GM12878 (cell line): ENCODE measurements at regions not wholly inside any gene's neighbourhood (a gene's known extent, or its start where the extent isn't known, plus 50 kb on each side); places are given as distances from the start of the nearest gene placed in this dataset.
A peak's percentile ranks its signal among the peaks of the same experiment; 100 is the strongest.

ENCODE experiments used
- ATAC-seq: fragments of 200-7000 bp; cut with Tn5 transposase; 3 replicates; pipeline ENCODE4 v1.9.1; 2020; ENCODE audit warnings: mild to moderate bottlenecking, moderate library complexity
- BruUV-seq: library from RNA; stranded (reverse); fragments of 400-500 nt; replicated peaks from 2 replicates; lab custom pipeline; 2021; lab: Mats Ljungman, UMichigan
- CTCF ChIA-PET: fragments of 300-600 bp; sonication (Branson Sonifier 250); formaldehyde crosslinking; extraction: SDS; loops from one replicate; lab custom pipeline; 2021; ENCODE audit warnings: inconsistent platforms; lab: Yijun Ruan, JAX
- POLR2A ChIA-PET: fragments of 350-600 bp; formaldehyde crosslinking; extraction: SDS; loops from one replicate; lab custom pipeline; 2021; ENCODE audit warnings: inconsistent platforms; lab: Charles Lee
- RAD21 ChIA-PET: fragments of 300-600 bp; sonication (Branson Sonifier 250); formaldehyde crosslinking; loops from one replicate; lab custom pipeline; 2023; ENCODE audit warnings: antibody characterized with exemption; ENCODE audit not compliant: unreplicated experiment; lab: Charles Lee
- SMC1A ChIA-PET: fragments of 300-600 bp; sonication (Branson Sonifier 250); formaldehyde crosslinking; loops from one replicate; lab custom pipeline; 2023; ENCODE audit not compliant: unreplicated experiment, uncharacterized antibody; lab: Charles Lee
- DNase-seq: peaks from one replicate; pipeline ENCODE4 v3.0.0-alpha.2; 2011; ENCODE audit warnings: low read depth, low spot score
- FAIRE-seq: peaks from 3 replicates; lab custom pipeline; 2011; peaks lifted over from hg19 to GRCh38; lab: Jason Lieb, UNC
- H2AFZ ChIP-seq: 2 replicates; pipeline ENCODE4 v1.6.0; 2011; ENCODE audit warnings: low read depth, low read length, control low read depth; ENCODE audit not compliant: control insufficient read depth
- H3K27ac ChIP-seq: 2 replicates; pipeline ENCODE4 v1.5.1; 2011; ENCODE audit warnings: control low read depth; ENCODE audit not compliant: control insufficient read depth, insufficient read depth
- H3K27me3 ChIP-seq, 2 experiments: replicated peaks in 1 of 2; 2 replicates each; pipeline versions ENCODE4 v1.6.0 to v1.6.1; 2011; ENCODE audit warnings: low read length in 1 of 2; ENCODE audit not compliant: control insufficient read depth in 2 of 2, insufficient read depth in 2 of 2
- H3K36me3 ChIP-seq, 2 experiments: 2 replicates each; pipeline ENCODE4 v1.5.1; 2011; ENCODE audit warnings: low read length in 1 of 2; ENCODE audit not compliant: control insufficient read depth in 2 of 2, insufficient read depth in 2 of 2
- H3K4me1 ChIP-seq: 2 replicates; pipeline ENCODE4 v1.6.1; 2011; ENCODE audit warnings: mild to moderate bottlenecking, low read length, moderate library complexity, mixed read lengths; ENCODE audit not compliant: control insufficient read depth, insufficient read depth
- H3K4me2 ChIP-seq: 2 replicates; pipeline ENCODE4 v1.6.0; 2011; ENCODE audit warnings: control low read depth; ENCODE audit not compliant: control insufficient read depth, insufficient read depth
- H3K4me3 ChIP-seq: fragments of 200-600 bp; sonication (generic); 2 replicates; pipeline ENCODE4 v1.5.1; 2016
- H3K79me2 ChIP-seq: 2 replicates; pipeline ENCODE4 v1.6.0; 2011; ENCODE audit warnings: low read length; ENCODE audit not compliant: control insufficient read depth, insufficient read depth
- H3K9ac ChIP-seq: 2 replicates; pipeline ENCODE4 v1.8.0; 2011; ENCODE audit warnings: low read length, control low read depth, mixed read lengths; ENCODE audit not compliant: control insufficient read depth, insufficient read depth
- H3K9me3 ChIP-seq: replicated peaks from 3 replicates; pipeline ENCODE4 v1.5.1; 2011; ENCODE audit warnings: mild to moderate bottlenecking, low read length; ENCODE audit not compliant: control insufficient read depth, insufficient read depth
- H4K20me1 ChIP-seq: 2 replicates; pipeline ENCODE4 v1.6.0; 2011; ENCODE audit not compliant: control insufficient read depth, insufficient read depth
- EGR1 ChIP-seq, 2 experiments: IDR thresholded peaks; 1 replicate in 1 of 2; 2 replicates in 1 of 2; pipeline ENCODE4 v1.6.1; 2011 to 2012; ENCODE audit warnings: low read depth in 2 of 2, low read length in 2 of 2, borderline replicate concordance in 1 of 2, mild to moderate bottlenecking in 1 of 2, moderate library complexity in 1 of 2
- MEF2A ChIP-seq: IDR thresholded peaks from 2 replicates; pipeline ENCODE4 v1.6.1; 2011; ENCODE audit warnings: low read depth, mild to moderate bottlenecking, low read length, moderate library complexity; ENCODE audit not compliant: insufficient read depth
- SPI1 ChIP-seq: IDR thresholded peaks from 2 replicates; pipeline ENCODE4 v1.6.1; 2011; ENCODE audit warnings: low read depth, mild to moderate bottlenecking, low read length, moderate library complexity, borderline replicate concordance; ENCODE audit not compliant: insufficient read depth
- WGBS: methylation state at CpG from one replicate; pipeline ENCODE4 v1.1.6; 2016; ENCODE audit warnings: low lambda C conversion rate; ENCODE audit not compliant: insufficient replicate concordance, insufficient coverage; ENCODE audit errors: missing lambda C conversion rate; 5-methylcytosine and 5-hydroxymethylcytosine counted together
- in situ Hi-C: fragments of 300-500 bp; cut with MboI; formaldehyde crosslinking; loops from 9 replicates; pipeline ENCODE4 v1.14.3; 2018; ENCODE audit warnings: mixed read lengths
- intact Hi-C: fragments of 100-400 bp; cut with micrococcal nuclease; formaldehyde crosslinking; loops from one replicate; pipeline ENCODE4 v1.14.2; 2022; ENCODE audit not compliant: unreplicated experiment

GRCh38 chr21:25039461-25040380 is 567.6 kb downstream of the MRPL39 start (continued):
- TF ChIP-seq EGR1 (IDR thresholded peaks at IDR 0.05; ENCODE audit: borderline replicate concordance in 1 of 2, low read depth in 2 of 2, low read length in 2 of 2): no peak

DNA sequence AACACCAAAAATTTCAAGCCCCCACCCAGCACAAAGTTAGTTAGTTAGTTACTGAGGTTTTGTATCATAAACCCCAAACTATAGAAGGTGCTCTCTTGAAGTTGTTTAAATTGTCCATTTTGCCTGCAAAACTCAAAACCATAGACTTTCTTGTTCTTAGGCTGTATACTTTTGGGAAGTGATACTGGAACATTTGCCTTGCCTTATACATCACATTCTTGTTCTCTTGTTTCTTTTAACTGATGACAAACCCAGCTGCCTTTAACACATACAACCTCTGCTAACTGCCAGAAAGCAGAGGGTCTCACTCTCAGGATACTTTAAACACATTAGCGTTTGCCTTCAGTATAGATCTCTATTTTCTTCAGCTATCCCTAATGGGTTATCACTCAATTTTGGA is 570.5 kb downstream of the MRPL39 start:
- Histone ChIP-seq H3K4me3 (no peak overlapping the region), H3K36me3 (no peaks in the 10 kb centered on the region), H3K4me1 (0 out of 2 replicates have a peak, but pooled peaks cover 2% of the 10 kb centered on the region), H3K9me3 (no peaks in the 10 kb centered on the region; the same call in 2 of the 3 replicates), H3K9ac (no peak overlapping the region), H3K4me2 (no peak overlapping the region), H3K27ac (no peak overlapping the region), H3K79me2 (no peaks in the 10 kb centered on the region), H4K20me1 (no peaks in the 10 kb centered on the region), H2AFZ (no peak overlapping the region), H3K27me3 (no peaks in the 10 kb centered on the region)
- intact Hi-C loops: loop anchor here (5.0 kb wide), 1 partner anchor 276 kb away; no protein-coding TSS in a partner anchor
- ChIA-PET RAD21 (interaction anchor here (7.4 kb wide), 1 partner anchor 141 kb away, joined by 45 read pairs; no protein-coding TSS in a partner anchor), CTCF (interaction anchor here (1.5 to 6.1 kb wide), 2 partner anchors 141 to 553 kb away, joined by 3 to 50 read pairs; no protein-coding TSS in a partner anchor), SMC1A (interaction anchor here (7.7 kb wide), 1 partner anchor 141 kb away, joined by 72 read pairs; no protein-coding TSS in a partner anchor), POLR2A (no interaction called here)
- ATAC-seq (peak; percentile 32; the same call in 2 of the 3 replicates), DNase-seq (no peak), FAIRE-seq (no peak)
- WGBS: 94% methylated on average over 1 of the region's 1 CpG
- in situ Hi-C loops: no loop called here
- no TSS peak for BruUV-seq
- TF ChIP-seq SPI1: peak; percentile 45; the same call in 1 of the 2 replicates
- no peak for TF ChIP-seq MEF2A
